ENCODE measurements at regions not wholly inside any gene's neighbourhood (a gene's known extent, or its start where the extent isn't known, plus 50 kb on each side); places are given as distances from the start of the nearest gene placed in this dataset.

- H3K4me3 ChIP-seq (ENCODE audit: low read depth in 2 of 2, low read length in 1 of 2): no peak overlapping the region
- H3K9me2 ChIP-seq: no peaks in the 10 kb centered on the region
- TF ChIP-seq, protein P1, sequence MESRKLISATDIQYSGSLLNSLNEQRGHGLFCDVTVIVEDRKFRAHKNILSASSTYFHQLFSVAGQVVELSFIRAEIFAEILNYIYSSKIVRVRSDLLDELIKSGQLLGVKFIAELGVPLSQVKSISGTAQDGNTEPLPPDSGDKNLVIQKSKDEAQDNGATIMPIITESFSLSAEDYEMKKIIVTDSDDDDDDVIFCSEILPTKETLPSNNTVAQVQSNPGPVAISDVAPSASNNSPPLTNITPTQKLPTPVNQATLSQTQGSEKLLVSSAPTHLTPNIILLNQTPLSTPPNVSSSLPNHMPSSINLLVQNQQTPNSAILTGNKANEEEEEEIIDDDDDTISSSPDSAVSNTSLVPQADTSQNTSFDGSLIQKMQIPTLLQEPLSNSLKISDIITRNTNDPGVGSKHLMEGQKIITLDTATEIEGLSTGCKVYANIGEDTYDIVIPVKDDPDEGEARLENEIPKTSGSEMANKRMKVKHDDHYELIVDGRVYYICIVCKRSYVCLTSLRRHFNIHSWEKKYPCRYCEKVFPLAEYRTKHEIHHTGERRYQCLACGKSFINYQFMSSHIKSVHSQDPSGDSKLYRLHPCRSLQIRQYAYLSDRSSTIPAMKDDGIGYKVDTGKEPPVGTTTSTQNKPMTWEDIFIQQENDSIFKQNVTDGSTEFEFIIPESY (IDR thresholded peaks at IDR 0.05; ENCODE audit: borderline replicate concordance, low read depth): no peak
- TF ChIP-seq SIN3A (IDR thresholded peaks at IDR 0.05; ENCODE audit: borderline replicate concordance, low read depth, low read length): no peak
- TF ChIP-seq, protein P2, sequence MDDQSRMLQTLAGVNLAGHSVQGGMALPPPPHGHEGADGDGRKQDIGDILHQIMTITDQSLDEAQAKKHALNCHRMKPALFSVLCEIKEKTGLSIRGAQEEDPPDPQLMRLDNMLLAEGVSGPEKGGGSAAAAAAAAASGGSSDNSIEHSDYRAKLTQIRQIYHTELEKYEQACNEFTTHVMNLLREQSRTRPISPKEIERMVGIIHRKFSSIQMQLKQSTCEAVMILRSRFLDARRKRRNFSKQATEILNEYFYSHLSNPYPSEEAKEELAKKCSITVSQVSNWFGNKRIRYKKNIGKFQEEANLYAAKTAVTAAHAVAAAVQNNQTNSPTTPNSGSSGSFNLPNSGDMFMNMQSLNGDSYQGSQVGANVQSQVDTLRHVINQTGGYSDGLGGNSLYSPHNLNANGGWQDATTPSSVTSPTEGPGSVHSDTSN (IDR thresholded peaks at IDR 0.05): no peak
- no peak for TF ChIP-seq USF1 (IDR thresholded peaks at IDR 0.05; ENCODE audit: borderline replicate concordance, low read depth)
- no peak for TF ChIP-seq SMC3 (IDR thresholded peaks at IDR 0.05; ENCODE audit: low read depth, low read length)
- TF ChIP-seq FOSL2 (IDR thresholded peaks at IDR 0.05; ENCODE audit: borderline replicate concordance, low read depth): no peak
- TF ChIP-seq, protein P3, sequence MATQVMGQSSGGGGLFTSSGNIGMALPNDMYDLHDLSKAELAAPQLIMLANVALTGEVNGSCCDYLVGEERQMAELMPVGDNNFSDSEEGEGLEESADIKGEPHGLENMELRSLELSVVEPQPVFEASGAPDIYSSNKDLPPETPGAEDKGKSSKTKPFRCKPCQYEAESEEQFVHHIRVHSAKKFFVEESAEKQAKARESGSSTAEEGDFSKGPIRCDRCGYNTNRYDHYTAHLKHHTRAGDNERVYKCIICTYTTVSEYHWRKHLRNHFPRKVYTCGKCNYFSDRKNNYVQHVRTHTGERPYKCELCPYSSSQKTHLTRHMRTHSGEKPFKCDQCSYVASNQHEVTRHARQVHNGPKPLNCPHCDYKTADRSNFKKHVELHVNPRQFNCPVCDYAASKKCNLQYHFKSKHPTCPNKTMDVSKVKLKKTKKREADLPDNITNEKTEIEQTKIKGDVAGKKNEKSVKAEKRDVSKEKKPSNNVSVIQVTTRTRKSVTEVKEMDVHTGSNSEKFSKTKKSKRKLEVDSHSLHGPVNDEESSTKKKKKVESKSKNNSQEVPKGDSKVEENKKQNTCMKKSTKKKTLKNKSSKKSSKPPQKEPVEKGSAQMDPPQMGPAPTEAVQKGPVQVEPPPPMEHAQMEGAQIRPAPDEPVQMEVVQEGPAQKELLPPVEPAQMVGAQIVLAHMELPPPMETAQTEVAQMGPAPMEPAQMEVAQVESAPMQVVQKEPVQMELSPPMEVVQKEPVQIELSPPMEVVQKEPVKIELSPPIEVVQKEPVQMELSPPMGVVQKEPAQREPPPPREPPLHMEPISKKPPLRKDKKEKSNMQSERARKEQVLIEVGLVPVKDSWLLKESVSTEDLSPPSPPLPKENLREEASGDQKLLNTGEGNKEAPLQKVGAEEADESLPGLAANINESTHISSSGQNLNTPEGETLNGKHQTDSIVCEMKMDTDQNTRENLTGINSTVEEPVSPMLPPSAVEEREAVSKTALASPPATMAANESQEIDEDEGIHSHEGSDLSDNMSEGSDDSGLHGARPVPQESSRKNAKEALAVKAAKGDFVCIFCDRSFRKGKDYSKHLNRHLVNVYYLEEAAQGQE (IDR thresholded peaks at IDR 0.05; ENCODE audit: low read depth, low read length): no peak
- TF ChIP-seq, protein P4, sequence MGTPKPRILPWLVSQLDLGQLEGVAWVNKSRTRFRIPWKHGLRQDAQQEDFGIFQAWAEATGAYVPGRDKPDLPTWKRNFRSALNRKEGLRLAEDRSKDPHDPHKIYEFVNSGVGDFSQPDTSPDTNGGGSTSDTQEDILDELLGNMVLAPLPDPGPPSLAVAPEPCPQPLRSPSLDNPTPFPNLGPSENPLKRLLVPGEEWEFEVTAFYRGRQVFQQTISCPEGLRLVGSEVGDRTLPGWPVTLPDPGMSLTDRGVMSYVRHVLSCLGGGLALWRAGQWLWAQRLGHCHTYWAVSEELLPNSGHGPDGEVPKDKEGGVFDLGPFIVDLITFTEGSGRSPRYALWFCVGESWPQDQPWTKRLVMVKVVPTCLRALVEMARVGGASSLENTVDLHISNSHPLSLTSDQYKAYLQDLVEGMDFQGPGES (IDR thresholded peaks at IDR 0.05; ENCODE audit: low read depth, low read length): no peak
- no peak for TF ChIP-seq JUND (IDR thresholded peaks at IDR 0.05)
- no peak for TF ChIP-seq RXRA (IDR thresholded peaks at IDR 0.05; ENCODE audit: borderline replicate concordance, low read depth)
- TF ChIP-seq ELF1 (IDR thresholded peaks at IDR 0.05): no peak
- no peak for TF ChIP-seq YY1 (IDR thresholded peaks at IDR 0.05; ENCODE audit: low read depth)
- no peak for TF ChIP-seq MXI1 (IDR thresholded peaks at IDR 0.05; ENCODE audit: low read depth, low read length)
- TF ChIP-seq FOXM1 (IDR thresholded peaks at IDR 0.05; ENCODE audit: low read depth): no peak
- no peak for TF ChIP-seq RCOR1 (IDR thresholded peaks at IDR 0.05; ENCODE audit: low read length)
- TF ChIP-seq, protein P5, sequence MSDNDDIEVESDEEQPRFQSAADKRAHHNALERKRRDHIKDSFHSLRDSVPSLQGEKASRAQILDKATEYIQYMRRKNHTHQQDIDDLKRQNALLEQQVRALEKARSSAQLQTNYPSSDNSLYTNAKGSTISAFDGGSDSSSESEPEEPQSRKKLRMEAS (IDR thresholded peaks at IDR 0.05; ENCODE audit: low read depth): no peak
- no peaks in the 10 kb centered on the region for H3F3A ChIP-seq (replicated peaks; ENCODE audit: insufficient read depth)
- H3K27me3 ChIP-seq (ENCODE audit: insufficient read depth): no peaks in the 10 kb centered on the region
- H3K36me3 ChIP-seq (replicated peaks in 1 of 2; ENCODE audit: control insufficient read depth in 1 of 2, insufficient read depth in 2 of 2, low read length in 1 of 2): no peaks in the 10 kb centered on the region
- no peaks in the 10 kb centered on the region for H3K9me3 ChIP-seq
- H3K4me2 ChIP-seq: no peak overlapping the region
- no peak overlapping the region for H2AFZ ChIP-seq (ENCODE audit: low read depth)
- no peaks in the 10 kb centered on the region for H4K20me1 ChIP-seq (ENCODE audit: insufficient read depth)
- ChIA-PET CTCF (no interaction called here), POLR2A (no interaction called here)
- H3K4me1 ChIP-seq (ENCODE audit: control insufficient read depth in 1 of 2, insufficient read depth in 2 of 2, low read depth in 1 of 2, low read length in 1 of 2): no peaks in the 10 kb centered on the region
- no peak overlapping the region for H3K27ac ChIP-seq (ENCODE audit: low read depth in 2 of 2, low read length in 1 of 2)
- H3K9ac ChIP-seq: no peak overlapping the region
- WGBS (ENCODE audit: low lambda C conversion rate): 48% methylated on average over 1 of the region's 1 CpG
- DNase-seq: no peak
- H3K79me2 ChIP-seq (ENCODE audit: insufficient read depth): no peaks in the 10 kb centered on the region
Observed at GRCh38 chr2:33788044-33788443, 188.9 kb upstream of the FAM98A start.

Data from SK-N-SH (cell line).